GM18526 (cell line): ENCODE measurements at regions not wholly inside any gene's neighbourhood (a gene's known extent, or its start where the extent isn't known, plus 50 kb on each side); places are given as distances from the start of the nearest gene placed in this dataset.

ENCODE experiments used
- POLR2A ChIP-seq: IDR thresholded peaks from 3 replicates; pipeline ENCODE4 v1.6.1; 2011; ENCODE audit not compliant: insufficient read length; ENCODE audit errors: extremely low read depth

DNA sequence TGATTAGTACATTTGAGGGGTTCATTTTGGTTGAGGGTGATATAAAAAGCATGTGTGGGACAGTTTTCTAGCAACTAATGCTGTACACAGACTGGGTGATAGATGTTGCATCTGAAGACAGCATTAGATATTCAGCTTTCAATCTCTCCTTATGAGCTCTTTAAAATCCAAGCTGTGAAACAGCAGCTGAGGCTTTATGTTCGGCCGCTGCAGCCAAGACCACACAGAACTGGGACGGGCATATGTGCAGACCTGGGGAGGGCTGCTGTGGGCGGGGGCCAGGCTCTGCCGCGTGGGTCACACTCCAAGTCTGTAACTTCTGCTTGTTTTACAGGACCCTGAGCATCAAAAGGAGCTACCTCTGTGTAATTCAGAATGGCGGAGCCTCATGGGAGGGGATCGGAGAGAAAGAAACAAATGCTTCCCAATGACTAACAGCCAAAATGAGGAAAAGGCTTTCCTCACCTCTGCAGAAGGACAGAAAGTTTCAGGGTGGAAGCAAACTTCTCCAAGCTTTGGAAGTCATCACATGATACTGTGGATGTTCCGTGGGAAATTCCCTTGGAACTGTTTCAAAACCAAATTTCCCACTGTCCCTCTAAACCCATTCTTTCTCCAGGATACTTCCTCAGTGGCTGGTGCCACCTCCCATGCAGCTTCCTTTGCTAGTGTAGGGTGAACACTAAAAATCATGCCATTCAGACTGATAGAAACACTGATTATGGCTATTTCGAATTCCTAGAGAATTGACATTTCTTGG is 711.9 kb upstream of the ID2 start:
- no peak for TF ChIP-seq POLR2A

DNA sequence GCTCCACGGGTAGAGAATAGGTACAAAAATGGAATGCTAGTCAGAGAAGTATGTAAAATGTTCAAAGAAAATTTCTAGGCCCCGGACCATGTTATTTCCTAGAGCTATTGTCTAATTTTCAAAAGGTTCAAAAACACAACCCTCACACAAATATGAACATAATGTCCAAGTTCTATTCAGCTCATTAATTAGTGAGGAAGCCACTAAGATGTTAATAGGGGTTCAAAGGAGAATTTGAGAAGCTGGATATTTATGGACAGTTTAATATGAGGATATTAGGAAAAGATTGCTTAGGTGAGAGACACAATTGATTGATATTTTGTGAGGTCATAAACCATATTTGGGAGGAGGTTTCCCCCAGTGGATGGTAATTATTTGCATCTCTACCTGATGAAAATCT is 710.6 kb upstream of the ID2 start:
- TF ChIP-seq POLR2A, result no peak

DNA sequence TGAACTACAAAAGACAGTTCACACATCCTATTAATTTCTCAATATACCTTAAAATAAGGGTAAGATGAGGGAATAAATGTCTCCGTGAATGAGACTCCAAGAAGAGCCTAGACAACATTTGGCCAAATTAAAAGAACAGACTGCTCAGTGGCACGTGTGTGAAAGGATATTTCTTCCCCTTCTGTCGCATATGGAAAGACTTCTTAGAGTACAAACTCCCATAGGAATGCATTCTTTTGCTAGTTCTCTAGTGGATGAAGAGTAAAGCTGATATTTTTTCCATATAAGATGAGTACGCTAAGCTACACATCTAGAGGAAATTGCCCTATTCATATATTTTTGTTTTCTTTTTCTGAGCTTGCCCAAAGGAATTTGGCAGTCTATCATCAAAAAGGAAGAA is 710.0 kb upstream of the ID2 start:
- no peak for TF ChIP-seq POLR2A

DNA sequence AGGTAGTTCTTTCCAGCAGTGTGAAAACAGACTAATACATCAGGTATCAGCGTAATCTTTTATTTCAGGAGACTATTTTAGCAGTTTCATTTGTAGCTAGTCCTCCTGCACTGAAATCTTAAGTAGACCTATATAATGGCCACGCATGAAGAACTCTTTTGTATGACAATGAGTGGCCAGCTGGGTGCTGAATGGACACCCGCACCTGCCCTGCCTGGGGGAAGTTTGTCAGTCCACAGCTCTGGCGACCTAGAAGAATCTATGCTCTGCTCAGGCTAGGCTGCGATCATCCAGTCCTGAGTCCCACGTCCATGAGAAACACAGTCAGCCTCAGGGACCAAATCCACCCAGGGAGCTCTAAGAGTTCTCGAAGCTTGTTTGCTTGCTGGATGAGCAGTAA is 709.2 kb upstream of the ID2 start:
- no peak for TF ChIP-seq POLR2A

DNA sequence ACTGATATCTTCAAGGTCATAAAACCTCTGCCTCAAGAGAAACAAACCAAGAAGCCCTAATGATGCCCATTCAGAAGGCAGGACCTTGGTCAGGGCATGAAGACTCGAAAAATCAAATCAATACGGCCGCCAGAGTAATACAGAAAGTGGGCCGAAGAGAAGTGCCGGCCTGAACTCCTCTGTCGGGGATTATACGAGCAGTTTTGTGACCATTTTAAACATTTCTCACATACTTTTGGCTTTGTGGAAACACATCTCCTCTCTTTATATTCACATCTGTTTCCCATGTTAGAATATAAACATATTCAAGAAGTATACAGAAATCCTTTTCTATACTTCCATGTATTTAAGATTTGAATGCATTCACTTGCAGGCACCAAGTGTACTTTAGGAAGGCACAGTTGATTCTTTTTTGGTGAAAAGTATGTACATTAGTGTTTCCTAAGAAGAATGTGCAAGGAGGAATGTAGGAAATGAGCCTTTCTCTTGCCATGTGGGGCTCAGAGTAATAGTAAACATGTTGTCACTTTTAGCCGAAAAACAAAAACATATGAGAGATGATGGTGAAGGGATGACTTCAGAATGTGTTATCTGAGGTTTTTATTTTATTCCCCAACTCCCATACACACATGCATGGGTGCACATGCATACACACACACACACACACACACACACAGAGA is 707.9 kb upstream of the ID2 start:
- no peak for TF ChIP-seq POLR2A

DNA sequence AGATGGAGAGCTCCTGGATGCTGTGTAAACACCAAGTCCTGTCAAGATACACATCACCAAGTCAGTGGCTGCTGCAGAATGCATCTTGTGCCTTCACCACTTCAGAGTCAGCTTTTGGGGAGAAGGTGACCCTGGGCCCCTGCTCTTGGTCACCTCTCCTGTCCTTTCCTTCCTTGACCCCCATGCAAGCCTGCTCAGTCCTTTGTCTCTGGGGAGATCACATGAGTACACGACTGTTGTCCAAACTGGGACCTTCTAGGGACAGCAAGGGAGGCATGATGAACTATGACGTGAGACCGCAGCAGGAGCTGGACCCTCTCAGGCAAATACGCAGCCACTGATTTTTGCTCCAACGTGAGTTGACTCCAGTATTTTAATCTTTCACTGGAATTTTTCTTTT is 706.9 kb upstream of the ID2 start:
- no peak for TF ChIP-seq POLR2A

DNA sequence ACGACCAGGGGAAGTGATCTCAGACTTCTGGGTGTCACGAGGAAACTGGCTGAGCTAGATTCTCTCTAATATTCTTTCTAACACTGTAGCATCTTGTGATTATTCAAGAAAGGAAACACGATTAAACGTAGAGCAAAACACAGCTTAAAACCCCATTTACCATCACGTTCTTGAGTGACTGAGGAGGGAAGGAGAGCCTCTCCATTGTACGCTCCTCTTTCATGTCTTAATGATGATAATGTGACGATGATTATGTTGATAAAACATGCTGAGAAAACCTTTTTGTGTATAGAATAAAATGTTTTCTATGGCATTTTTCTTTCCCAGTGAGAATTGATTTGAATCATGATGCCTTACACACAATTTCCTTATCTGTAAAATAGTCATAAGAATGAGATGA is 705.6 kb upstream of the ID2 start:
- TF ChIP-seq POLR2A, result no peak

DNA sequence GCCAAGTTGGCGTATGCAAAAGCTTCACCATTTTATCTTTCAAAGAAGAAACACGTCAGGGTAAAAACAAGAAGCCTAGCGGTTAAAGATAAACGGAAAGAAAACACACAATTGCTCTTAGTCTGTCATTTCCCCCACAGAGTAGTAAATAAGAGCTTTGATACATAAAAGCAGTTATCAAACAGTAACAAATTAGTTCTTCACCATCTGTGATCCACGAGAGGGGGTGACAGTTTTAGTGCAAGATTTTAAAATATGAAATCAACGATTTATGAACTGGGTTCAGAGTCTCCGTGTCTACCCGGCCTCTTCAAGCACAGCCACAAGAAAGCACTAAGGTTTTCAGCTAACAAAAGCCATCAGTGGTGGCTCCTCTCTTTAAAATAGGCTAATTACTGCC is 703.9 kb upstream of the ID2 start:
- TF ChIP-seq POLR2A, result no peak

DNA sequence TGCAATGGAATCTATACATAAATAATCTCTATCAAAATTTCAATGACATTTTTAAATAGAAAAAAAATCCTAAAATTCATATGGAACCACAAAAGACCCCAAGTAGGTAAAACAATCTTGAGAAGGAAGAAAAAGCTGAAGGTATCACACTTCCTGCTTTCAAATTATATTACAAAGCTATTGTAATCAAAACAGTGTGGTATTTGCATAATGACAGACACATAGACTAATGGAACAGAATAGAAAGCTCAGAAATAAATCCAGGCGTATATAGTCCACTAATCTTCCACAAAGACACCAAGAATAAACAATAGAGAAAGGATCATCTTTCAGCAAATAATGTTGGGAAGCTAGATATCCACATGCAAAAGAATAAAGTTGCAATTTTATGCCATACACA is 699.8 kb upstream of the ID2 start:
- TF ChIP-seq POLR2A, result no peak

DNA sequence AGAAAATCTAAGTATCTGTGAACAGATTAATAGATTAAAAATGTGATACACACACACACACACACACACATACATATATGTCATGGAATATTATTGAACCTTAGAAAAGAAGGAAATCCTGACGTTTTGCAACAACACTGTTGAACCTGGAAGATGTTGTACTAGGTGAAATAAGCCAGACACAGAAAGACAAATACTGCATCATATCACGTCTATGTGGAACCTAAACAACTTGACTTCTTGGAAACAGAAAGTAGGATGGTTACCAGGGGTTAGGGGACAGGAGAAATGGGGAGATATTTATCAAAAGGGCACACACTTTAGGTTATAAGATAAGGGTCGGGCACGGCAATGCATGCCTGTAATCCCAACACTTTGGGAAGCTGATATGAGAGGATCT is 698.4 kb upstream of the ID2 start:
- TF ChIP-seq POLR2A, result no peak

DNA sequence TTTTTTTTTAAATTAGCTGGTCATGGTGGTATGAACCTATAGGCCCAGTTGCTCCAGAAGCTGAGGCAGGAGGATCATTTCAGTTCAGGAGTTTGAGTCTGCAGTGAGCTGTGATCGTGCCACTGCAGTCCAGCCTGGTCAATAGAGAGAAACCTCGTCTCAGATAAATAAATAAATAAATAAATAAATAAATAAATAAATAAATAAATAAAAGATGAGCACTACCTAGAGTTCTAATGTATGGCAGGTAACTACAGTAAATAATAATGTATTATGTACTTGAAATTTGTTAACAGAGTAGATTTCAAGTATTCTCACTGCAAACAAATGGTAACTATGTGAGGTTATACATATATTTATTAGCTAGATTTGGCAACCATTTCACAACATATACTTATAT is 697.9 kb upstream of the ID2 start:
- no peak for TF ChIP-seq POLR2A

DNA sequence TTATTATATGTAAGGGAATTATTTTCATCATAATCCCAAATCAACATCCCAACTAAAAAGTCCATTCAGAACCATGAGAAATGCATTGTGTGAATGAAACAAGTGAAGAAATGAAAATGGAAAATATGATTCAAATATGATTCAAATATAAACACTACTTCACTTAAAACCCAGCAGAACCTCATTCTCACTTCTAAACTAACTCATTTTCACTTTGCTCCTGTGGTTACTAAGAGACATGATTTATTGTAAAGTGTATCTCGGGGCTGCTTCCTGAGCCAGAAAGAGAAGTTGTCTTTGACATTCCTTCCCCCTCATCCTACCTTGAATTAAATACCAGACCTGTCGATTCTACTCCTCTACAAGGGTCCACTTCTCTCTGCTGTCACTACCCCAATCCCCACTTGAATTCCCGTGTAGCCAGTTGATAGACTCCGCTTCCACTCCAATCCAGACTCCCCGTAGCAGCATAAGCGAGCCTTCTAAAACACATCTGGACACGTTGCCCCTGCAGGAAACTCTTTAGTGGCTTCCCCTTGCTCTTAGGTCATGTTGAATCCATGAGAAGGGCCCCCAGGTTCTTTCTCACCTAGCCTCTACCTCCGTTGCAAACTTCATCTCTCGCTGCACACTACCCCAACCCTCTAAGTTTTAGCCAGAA is 697.0 kb upstream of the ID2 start:
- no peak for TF ChIP-seq POLR2A

DNA sequence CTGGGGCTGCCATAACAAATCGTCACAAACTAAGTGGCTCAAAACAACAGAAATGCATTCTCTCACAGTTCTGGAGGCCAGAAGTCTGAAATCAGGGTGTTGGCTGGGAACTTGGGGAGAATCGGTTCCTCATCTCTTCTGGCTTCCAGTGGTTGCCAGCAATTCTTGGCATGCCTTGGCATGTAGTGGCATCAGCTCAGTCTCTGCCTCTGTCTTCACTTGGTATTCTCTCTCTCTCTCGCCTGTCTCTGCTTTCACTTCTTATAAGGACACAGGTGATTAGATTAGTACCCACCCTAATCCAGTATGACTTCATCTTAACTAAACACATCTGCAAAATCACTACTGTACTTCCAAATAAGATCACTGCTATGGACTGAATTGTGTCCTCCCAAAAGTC is 695.4 kb upstream of the ID2 start:
- no peak for TF ChIP-seq POLR2A

DNA sequence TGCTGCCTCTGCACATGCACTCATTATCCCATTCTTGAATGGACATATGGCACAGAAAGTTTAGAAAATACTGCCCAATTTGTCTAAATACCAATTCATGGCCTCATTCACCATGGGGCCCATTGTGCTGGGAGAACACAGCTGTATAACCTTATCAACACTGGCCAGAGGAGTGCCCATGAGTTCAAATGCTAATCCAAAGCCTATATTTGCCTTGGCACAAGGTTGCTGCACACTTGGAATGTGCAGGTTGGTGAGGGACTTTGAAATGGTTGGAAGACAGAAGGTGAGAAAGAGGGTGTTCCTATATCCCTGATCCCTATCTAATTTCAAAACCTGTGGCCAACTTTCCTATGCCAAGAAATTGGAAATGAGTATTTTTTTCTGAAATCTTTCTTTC is 693.9 kb upstream of the ID2 start:
- no peak for TF ChIP-seq POLR2A

DNA sequence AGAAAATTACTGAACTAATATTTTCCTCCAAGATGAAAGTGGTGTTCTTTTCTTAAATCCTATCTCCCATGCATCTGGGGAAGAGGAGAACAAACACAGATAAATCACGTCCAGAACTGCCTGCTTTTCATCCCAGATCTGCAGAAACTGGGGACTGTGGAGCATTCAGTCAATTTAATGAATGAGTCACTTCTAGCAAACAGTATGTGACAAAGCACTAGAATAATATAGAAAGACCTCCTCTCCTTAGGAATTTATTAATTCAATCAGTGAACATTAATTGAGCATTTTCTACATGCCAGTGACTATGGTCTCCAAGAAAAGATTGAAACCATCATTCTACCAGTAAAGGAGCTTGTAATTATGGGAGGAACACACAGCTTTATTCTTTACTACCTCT is 693.4 kb upstream of the ID2 start:
- TF ChIP-seq POLR2A, result no peak

DNA sequence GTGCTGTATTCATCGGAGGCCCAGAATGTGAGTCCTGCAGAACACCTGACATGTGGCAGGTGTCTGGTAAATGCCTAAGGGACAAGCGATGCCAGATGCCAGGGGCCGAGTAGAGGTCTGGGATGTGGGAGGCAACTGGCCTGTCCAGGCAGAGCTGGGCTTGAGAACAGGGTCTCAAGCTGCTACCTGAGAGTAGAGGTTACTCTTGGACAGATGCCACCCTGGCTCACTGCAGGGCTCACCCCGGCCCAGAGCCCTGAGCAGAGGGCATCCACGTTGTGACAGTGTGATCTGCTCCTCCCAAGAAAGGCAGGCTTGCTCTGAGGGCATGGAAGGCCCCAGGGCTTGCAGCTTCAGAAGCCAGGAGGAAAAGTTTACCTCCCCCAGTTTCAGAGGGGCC is 692.0 kb upstream of the ID2 start:
- TF ChIP-seq POLR2A, result no peak

DNA sequence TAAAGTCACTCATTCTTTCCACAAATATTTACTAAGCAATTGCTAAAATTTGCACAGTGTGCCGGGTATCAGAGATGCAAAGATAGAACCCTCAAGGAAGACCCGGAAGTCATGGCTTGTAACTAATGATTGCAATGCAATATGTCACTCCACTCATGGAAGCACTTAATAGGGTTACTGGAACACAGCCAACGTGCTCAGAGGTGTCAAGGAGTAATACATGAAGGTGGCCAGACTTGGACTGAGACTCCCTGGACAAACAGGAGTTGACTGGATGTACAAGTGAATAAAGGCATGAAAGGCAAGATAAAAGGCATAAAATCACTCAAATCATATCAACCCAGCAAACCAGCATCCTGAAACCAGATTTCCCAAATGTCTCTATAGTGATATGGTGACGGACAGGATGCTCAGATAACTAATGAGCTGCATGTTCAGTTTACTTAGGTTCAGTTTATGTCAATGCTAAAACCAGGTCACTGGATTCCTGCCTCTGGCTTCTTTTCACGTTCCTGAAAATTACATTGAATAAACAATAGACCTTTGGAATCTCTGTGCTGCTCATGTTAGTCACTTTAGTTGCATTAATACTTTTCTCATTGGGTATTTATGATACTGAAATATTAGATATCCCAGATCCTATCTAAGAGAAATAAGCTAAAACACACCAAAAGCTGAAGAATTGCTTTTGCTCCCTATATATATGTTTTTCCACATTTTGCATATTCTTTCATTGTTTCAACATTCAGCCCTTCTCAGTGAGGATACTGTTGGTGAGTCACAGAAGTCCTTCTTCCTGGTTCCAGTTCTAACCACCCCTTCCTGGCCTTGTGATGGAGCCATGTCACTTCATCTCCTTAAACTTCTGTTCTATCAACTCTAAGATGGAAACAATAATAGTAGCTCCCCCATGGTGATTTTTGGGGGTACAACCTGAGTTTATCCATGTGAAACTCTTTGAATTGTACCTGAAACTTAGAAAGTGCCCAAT is 688.9 kb upstream of the ID2 start:
- no peak for TF ChIP-seq POLR2A
